RKO (cell line): ENCODE measurements at regions not wholly inside any gene's neighbourhood (a gene's known extent, or its start where the extent isn't known, plus 50 kb on each side); places are given as distances from the start of the nearest gene placed in this dataset.
"Not testable (repeated sequence)": the region's sequence is repeated elsewhere in the genome, so short reads cannot be mapped to it uniquely, and the experiment has no call there.

ENCODE experiments used
- DNase-seq: peaks from one replicate; pipeline ENCODE4 v3.0.0-alpha.2; 2016; ENCODE audit warnings: low spot score

GRCh38 chr2:8344144-8345097 is 337.4 kb upstream of the ID2 start:
- no peak for DNase-seq

- no peak for DNase-seq
Measured at GRCh38 chr2:8345200-8345599, 336.7 kb upstream of the ID2 start.

- no peak for DNase-seq
Measured at GRCh38 chr2:8346208-8346607, 335.6 kb upstream of the ID2 start.

- no peak for DNase-seq
Measured at GRCh38 chr2:8346706-8347430, 335.0 kb upstream of the ID2 start.

GRCh38 chr2:8348911-8349310 is 332.9 kb upstream of the ID2 start:
- DNase-seq, result not testable (repeated sequence)

- DNase-seq, result no peak
Measured at GRCh38 chr2:8352296-8352695, 329.6 kb upstream of the ID2 start.

GRCh38 chr2:8352989-8353388 is 328.9 kb upstream of the ID2 start:
- DNase-seq, result no peak

GRCh38 chr2:8355102-8355859 is 326.6 kb upstream of the ID2 start:
- no peak for DNase-seq

- DNase-seq, result no peak
Measured at GRCh38 chr2:8357738-8358518, 323.9 kb upstream of the ID2 start.

GRCh38 chr2:8361930-8362329 is 319.9 kb upstream of the ID2 start:
- DNase-seq, result no peak

GRCh38 chr2:8363161-8363560 is 318.7 kb upstream of the ID2 start:
- no peak for DNase-seq

- no peak for DNase-seq
Measured at GRCh38 chr2:8364668-8365067, 317.2 kb upstream of the ID2 start.

- no peak for DNase-seq
Measured at GRCh38 chr2:8365331-8365910, 316.4 kb upstream of the ID2 start.

GRCh38 chr2:8367833-8368232 is 314.0 kb upstream of the ID2 start:
- no peak for DNase-seq

- DNase-seq, result no peak
Measured at GRCh38 chr2:8368463-8368862, 313.4 kb upstream of the ID2 start.

- DNase-seq, result no peak
Measured at GRCh38 chr2:8369522-8369921, 312.3 kb upstream of the ID2 start.

GRCh38 chr2:8370258-8370802 is 311.5 kb upstream of the ID2 start:
- DNase-seq, result no peak

GRCh38 chr2:8371653-8372052 is 310.2 kb upstream of the ID2 start:
- no peak for DNase-seq

GRCh38 chr2:8374782-8375181 is 307.1 kb upstream of the ID2 start:
- DNase-seq, result no peak

GRCh38 chr2:8376603-8377410 is 305.0 kb upstream of the ID2 start:
- DNase-seq, result no peak
